Pulmonary artery endothelial cell (primary cell): ENCODE measurements at regions not wholly inside any gene's neighbourhood (a gene's known extent, or its start where the extent isn't known, plus 50 kb on each side); places are given as distances from the start of the nearest gene placed in this dataset.

Experiments
- DNase-seq: peaks from one replicate; pipeline ENCODE4 v3.0.0-alpha.2; 2011; ENCODE audit warnings: low read depth, low spot score

DNA sequence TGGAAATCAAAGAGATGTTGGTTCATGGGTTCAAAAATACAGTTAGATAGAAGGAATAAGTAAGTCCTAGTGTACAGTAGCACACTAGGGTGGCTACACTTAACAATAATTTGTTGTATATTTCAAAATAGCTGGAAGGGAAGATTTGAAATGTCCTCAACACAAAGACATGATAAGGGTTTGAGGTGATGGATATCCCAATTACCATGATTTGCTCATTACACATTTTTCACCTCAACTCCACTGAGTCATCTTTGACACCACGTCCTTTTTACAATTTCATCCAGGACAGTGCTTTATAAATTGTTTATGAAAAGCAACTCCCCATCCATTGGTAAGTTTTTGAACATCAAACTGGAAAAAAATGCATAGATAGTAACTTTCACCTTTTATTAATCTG is 208.3 kb downstream of the ZC3H11B start:
- DNase-seq, result no peak

DNA sequence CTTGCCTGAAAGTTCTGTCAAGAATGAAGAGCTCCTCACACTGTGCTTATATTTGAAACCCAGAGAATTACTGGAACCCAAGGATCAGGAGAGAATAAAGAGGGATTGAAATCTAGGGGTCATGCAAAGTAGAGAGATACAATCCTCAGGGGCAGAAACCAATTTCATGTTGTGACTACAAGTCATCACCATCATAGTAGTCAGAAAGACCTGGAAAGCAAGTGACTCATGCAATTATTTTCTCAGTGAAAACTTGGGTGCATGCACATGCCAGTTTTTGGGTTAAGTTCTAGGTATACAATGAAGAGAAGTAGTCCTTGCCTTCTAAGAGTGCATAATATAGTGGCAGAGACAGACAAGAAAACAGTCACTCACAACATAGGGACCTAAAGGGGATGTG is 210.0 kb downstream of the ZC3H11B start:
- DNase-seq, result no peak

DNA sequence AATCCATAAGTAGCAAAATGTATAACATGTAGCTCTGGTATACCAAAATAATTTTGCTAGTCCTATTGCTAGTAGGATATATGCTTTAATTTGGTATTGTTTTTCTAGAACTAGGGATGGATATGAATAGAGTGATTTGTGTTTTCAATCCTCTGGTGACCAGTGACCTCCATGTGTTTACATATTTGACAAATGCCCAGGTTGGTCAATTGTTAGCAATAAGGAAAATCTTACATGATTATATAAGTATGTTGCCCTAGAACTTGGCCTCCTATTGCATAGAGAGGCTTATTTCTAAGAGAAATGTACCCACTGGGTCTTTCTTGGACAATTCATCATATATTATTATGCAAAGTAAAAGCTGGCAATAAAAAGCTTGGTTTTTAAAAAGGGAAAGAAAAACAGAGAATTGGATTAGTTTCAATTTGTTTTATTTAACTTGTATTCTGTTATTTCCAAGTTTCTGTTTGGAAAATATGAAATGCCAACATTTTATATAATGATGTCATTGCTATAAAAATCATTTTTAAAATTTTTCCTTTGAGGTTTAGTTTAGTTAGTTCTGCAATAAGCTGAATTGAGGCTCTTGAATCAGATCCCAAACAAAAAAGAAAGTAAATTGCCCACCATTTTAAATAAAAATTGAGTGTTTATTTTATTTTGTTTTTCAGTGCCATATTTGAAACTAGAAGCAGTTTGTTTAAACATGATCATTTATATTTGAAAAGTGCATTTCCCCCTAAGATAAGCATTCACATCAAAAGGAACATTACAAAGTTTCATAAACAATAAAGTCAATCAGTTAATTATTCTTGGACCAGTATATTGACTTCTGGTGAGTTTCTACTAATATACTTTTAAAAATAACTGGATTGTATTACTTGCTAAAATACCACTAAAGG is 210.9 kb downstream of the ZC3H11B start:
- no peak for DNase-seq

DNA sequence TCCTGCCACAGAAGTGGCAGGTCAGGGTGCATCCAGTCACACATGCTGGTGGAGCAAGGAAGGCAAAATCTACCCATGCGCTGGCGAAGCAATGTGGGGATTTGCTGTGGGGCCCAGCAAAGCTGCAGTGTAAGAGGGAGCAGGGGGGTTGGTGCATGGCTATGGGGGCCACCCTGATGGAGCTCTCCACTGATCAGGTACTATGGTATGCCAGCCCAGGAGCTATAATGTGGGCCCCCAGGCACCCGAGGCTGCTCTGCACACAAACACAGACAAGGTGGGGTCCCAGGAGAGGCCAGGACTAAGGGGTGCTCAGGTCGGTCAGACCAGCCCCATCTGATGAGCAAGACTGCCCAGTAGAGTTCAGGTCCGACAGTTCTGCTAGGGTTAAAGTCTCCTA is 213.5 kb downstream of the ZC3H11B start:
- no peak for DNase-seq

DNA sequence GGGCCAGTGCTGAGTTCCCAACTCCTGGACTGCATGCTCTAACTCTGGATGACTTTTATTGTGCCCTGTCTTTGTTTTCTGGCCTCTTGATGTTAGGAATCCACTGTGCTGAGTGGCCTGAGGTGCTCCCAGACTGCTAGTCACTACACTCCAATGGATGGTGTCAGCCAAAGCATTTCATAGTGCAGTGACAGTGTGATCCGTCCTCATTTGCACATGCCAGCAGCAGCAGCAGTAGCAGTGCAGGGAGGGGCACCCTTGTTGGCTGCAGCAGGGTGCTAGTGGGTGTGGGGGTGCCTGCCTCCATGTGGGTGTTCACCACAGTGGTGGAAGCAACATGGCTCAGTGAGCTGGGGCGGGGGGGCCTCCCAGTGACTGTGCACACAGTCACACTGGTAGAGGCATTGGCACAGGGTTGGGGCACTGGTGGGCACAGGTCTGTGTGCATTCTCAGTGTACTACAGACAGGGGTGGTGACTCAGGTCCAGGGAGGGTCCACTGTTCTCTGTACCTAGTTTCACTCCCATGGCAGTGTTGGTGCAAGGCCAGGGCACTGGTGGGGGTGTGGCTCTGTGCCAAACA is 214.0 kb downstream of the ZC3H11B start:
- no peak for DNase-seq

DNA sequence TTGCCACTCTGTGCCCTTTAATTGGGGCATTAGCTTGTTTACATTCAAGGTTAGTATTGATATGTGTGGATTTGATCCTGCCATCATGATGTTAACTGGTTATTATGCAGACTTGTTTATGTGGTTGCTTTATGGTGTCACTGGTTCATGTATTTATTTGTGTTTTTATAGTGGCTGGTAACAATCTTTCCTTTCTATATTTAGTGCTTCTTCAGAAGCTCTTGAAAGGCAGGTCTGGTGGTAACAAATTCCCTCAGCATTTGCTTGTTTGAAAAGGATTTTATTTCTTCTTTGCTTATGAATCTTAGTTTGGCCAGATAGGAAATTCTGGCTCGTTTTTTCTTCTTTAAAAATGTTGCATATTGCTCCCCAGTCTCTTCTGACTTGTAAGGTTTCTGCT is 215.4 kb downstream of the ZC3H11B start:
- DNase-seq, result no peak

DNA sequence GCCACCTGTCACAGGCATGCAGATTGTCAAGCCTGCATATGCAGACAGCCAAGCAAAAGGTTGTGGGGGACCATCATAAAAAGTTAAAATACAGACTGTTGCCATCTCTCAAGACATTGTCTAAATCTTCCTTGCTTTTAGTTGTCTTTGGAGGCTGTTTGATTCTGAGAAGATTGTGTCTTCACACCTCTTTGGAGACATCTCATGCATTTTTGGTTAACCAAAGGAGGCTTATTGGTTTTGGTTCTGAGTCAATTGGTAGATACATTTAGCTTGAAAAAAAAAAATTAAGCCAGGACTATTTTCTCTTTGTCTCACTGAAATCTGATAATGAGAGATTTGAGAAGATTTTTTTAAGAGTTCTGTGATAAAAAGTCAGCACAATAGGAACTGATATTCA is 217.6 kb downstream of the LYPLAL1 start:
- no peak for DNase-seq

DNA sequence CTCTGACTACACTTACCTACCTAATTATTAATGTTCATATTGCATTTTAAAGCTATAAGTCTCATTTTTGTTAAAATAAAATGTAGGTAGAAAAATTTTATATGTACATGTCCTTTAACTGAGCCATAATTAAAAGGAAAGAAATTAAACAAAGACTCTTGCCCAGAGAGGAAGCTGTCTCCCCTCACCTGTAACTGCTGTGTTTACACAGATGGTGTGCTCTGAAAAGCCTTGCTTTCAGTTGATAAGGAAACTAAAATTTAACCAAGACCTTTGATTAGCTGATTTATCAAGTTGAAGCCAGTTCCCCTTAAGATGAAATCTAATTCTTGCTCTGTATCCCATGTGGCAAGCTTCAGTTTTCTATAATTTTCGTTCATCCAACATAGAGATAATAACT is 213.5 kb downstream of the LYPLAL1 start:
- no peak for DNase-seq

DNA sequence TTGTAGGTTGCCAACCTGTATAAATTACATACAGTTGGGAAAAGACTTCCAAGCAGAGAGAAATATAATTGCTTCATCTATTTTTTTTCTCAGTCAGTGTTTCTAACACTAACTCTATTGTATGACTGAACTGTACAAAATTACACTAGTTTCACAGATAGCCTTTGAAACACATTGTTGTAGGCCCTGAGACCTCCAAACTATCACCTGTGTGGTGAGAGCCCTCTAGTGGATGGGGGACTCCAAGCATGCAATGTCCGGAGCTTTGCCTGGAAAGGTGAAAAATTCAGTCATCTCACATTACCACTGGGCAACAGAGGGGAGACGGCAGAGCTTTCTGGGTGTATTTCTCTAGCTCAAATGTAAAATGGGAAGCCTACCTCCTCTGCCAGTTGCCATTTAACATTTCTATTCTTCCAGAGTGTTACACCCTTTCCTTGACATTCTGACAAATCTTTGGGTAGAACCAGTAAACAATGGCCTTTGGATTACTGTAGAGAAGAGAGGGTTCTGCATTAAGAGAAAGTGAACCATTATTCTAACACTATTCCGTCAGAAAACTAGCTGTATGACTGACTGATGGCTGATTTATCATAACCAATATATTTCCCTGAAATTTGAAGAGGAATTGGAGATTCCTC is 212.2 kb downstream of the LYPLAL1 start:
- no peak for DNase-seq

DNA sequence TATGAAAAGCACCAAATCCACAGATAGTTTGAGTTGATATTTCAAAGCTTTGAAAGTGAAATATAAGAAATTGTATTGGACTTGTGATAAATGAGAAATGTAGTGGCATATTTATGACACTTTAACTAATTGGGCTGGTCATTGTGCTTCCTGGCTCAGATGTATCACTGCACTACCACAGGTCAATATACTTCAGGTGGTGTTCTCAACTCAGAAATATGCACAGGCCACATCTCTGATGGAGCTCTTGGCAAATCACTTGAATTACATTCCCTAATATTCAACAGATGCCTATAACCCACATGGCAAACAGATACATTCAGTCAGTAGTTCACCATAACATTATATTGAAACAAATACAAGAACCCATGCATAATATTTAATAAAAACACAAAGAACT is 209.6 kb downstream of the LYPLAL1 start:
- DNase-seq, result no peak

DNA sequence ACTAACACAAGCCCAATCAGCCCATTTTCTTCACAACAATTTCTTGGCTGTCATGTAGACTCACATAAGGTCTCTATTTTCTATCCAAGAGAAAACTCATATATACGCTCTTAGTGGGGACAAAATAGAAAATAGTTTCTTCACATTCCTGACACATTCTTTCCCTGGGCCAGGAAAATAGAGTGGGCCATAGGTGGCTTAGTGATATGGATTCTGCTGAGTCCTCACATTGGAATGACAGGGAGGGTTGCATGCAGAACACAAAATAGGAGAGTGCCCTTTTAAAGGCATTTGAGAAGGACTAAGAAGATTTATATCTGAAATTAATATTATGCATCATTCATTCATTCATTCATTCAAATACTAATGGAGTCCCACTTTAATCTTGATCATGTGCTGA is 207.7 kb downstream of the LYPLAL1 start:
- no peak for DNase-seq

DNA sequence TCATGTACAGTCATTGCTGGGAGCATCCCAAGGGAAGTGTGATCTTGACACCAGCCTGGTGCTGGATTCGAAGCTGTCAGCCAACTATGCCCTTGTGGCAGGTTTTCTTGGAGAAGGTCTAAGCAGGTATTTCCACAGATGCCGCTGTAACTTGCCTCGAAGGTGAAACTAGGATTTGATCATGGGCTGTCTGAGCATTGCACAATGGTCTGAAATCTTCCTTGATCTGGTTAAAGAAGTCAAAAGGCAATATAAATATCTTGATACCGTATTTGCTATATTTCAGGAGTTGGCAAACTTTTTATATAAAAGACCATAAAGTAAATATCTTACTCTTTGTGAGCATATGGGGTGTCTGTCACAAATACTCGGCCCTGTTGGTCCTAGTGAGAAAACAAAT is 206.8 kb downstream of the LYPLAL1 start:
- DNase-seq, result no peak

DNA sequence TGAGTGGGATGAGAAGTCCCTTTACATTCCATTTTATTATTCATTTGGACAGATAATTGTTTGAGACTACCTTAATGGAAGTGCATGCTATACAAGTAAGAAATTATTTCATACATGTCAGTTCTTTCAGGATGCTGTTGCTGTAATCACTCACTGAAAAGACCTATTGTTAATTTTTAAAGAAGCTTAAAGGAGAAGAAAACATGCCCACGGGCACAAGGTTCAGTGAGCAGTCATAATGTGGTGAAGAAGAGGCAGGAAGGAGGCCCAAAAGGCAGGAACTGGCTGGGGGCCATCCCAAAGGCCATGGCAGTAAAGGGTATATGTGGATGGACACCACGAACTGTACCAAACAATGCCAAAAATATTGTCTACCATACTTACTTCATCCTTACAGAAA is 206.0 kb downstream of the LYPLAL1 start:
- DNase-seq, result no peak

DNA sequence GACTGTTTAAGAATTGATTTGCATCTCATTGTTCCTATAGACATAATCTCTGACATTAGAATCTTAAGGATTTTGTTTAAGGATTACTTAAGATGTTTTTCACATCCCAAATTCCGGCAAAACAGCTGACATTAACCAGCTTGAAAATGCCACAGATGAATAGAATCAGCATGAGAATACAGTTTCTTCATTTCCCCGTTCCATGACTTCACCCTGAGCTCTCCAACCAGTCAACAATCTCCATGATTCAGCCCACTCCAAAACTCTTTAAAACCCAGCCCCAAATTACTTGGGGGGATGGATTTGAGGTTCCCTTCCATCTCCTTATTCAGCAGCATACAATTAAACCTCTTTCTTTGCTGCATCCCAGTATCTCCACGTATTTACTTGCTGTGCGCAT is 201.0 kb downstream of the LYPLAL1 start:
- no peak for DNase-seq

DNA sequence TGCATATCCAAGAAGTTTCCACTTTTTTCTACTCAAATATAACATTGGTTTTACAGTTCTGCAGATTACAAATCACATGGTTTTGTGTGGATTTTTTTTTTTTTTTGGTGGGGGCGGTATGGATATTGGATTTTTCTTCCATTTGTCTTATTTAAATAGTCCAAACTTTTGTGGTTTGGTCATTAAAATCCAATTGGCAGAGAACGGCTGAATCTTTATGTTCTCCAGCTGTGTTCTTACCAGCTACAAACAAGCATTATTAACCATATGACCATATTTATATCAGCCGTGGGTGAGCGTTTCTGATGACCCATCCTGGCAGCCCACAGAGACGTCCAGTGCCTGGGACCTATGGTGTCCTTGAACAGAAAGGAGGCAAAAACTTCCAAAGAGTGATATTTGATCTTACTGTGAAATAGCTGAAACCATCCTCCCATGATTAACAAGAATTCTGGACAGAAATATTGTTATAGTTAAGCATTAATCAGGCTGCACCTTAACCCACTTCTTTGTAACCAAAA is 200.4 kb downstream of the LYPLAL1 start:
- no peak for DNase-seq

DNA sequence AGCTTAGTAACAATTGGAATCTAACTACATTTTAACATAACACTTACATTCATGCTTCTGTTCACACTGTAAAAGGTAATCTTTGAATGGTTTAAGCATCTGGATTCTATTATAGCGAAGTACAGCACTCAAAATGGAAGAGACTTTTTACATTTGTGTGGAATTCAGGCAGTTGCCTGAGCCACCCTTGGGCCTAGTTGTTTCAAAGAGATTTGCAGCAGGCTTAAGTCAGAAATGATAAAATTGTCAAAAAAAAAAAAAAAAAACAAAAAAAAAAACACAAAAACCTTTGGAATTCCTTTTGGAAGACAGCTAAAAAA is 199.9 kb downstream of the LYPLAL1 start:
- no peak for DNase-seq

DNA sequence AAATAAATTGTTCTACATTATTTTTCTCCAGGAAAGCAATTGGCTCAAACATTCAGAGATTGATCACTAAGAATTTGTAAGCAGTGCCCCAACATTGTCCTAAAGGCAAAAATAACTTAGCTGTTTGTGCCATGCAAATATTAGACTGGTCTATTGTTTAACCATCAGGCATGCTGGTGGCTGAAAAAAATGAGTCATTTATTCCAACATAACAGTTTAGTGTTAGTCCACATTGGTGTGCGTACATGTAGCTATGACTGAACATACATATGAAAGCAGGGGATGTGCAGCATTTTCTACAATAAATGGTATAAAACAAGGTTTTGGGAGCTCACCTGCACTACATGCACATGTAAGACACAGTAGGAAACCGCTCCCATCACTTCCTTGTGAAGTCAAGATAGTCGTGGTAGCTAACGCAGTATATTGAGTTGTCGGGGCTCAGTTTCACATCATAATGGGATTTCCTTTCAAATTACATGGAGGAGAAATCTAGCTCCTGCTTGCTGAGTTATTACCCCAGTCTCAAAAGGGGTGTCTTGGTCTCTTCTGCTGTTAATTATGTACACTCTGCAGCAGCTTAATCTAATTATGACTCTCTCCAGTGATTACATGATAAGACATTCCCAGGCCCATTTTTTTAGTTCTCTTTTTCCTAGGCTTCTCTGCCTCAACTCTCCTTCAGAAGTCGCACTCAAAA is 199.4 kb downstream of the LYPLAL1 start:
- no peak for DNase-seq

DNA sequence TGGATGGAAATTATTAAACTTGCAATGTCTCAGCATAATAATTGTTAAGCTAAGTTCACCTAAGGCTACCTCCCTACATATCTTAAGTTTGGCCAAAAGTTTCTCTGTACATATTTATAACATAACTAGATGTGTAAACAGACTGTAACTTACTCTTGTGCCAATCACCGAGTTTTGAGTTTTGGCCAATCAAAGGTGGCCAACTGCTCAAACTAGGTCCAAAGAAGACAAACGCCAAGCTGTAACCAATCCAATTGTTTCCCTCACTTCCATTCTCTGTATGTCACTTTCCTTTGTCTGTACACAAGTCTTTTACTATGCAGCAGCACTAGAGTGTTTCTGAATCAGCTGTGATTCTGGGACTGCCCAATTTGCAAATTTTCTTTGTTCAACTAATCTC is 197.8 kb downstream of the LYPLAL1 start:
- no peak for DNase-seq

DNA sequence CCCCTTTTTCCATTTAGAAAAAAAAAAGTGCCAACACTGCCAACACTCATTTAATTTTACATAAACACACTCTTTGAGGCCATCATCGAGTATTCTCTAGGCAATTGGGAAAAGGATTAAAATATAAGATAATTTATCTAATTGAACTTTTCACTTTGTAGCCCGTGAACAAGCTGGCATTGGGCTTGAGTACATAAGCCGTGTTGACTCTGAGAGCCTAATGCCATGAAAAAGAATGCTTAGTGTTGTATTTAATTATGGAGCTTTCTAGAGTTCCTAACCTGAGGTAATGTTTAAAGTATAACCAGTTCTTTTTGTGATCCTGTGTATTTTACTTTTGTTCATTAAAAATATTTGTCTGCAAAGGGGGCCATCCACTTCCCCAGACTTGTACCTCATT is 193.8 kb downstream of the LYPLAL1 start:
- DNase-seq, result no peak

DNA sequence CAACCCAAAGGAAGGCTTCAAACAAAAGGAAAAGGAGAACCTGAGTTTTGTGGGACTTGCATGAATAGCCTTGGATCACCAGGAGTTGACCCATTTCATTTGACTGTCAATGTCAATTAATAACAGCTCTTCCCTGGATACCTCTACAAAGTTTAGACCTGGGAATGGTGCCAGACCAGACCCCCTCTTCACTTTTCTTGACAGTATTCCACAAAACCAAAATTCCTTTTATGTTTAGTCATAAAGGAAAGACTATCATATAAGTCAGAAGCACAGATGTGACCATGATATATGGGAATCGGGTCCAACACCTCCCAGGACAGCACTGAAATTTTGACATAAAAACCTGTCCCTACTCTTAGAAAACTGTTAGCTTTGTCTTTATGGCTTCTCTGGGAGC is 191.8 kb downstream of the LYPLAL1 start:
- no peak for DNase-seq

DNA sequence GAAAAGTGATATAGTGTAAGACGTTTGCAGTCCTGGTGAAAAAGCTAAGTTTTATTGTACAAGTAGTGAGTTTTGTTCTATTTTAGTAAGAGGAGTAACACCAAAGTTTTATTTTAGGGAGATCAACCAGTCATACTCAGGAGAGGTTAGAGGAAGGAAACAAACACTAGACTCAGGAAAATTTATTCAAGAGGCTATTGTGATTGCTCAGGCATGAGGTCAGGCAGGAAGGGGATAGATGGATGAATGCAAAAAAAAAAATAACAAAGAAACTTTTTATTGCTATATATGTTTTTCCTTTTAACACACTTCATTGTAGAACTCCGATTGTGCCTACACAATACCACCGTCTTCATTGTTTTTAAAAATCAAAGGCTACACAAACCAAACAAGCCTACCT is 189.0 kb downstream of the LYPLAL1 start:
- no peak for DNase-seq

DNA sequence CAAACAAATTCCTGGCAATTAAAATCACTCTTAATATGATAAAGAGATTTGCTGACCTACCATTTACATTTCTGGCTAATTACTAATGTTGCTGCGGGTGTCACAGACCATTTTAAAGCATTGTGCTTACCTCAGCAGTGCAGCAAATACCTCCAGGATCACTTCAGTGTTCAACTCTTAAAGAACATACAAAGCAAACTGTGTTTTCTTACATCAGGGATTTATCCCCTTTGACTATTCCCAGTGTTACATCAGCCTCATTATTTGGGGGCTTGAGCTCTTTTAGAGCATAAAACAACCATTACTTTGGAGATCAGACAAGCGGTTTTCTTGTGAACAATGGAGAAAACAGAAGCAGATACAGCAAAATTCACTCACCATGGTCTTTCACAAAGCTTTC is 185.4 kb downstream of the LYPLAL1 start:
- no peak for DNase-seq
